Anterior cingulate cortex (tissue), 58 donors: ENCODE measurements at regions not wholly inside any gene's neighbourhood (a gene's known extent, or its start where the extent isn't known, plus 50 kb on each side); places are given as distances from the start of the nearest gene placed in this dataset.
"Not testable (repeated sequence)": the region's sequence is repeated elsewhere in the genome, so short reads cannot be mapped to it uniquely, and the experiment has no call there.

ENCODE experiments used
- DNase-seq, 58 donors: peaks; one replicate each; lab custom pipeline; 2025; lab: John Stamatoyannopoulos, UW

DNA sequence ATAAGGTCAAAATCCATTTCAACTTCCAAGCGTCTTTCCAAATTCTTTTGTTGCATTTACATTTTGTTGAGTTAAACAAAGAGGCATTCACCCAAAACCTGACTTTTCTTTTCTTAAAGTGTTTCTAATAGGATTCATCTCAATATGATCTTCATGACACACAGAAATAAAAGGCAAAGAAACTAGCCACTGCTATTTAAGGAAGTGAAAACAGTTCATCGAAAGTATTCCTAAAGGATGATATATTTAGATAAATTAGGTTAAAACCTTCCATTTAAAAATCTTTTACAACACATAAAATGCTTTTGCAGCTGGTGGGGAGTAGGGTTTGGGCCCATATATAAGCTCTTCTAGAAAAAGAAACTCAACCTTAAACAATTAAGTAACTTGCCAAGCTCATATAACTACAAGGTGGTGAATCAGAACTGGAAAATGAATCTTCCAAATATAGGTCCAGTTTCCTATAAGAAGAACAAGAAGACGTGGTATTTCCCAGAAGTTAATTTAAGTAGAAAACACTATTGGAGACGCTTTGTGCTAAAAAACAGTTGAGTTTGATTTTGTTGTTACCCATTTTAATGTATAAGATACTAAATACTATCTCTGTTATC is 336.0 kb upstream of the HNRNPA3 start:
- DNase-seq: no peak

DNA sequence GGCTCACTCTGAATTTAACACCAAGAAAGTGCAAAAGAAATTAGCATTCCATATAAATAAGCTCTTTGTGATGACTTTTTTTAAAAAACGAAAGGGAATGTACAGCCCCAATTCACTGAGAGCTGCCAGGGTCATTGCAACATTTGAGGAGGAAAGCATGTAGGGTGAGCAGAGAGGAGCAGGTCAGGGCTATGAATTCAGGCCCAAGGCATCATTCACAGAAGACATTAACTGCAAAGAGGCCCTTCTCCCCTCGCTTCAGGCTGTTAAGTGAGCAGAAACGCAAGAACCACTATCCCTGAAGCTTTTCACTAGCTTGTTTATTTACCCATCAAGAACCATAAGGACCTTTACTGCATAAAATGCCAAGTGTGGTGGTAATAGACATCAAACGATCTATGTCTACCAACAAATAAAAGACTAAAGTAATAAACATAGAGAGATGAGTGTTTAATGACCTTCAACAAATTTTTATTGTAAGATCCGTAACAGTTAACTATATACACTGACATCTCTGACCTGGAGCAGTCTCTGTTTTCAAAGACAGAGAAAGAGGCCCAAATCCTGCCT is 333.1 kb upstream of the HNRNPA3 start:
- DNase-seq: no peak

DNA sequence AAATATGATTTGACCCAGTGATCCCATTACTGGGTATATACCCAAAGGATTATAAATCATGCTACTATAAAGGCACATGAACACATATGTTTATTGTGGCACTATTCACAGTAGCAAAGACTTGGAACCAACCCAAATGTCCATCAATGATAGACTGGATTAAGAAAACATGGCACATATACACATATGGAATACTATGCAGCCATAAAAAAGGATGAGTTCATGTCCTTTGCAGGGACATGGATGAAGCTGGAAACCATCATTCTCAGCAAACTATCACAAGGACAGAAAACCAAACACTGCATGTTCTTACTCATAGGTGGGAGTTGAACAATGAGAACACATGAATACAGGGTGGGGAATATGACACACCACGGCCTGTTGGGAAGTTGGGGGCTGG is 330.5 kb upstream of the HNRNPA3 start:
- DNase-seq: not testable (repeated sequence)

DNA sequence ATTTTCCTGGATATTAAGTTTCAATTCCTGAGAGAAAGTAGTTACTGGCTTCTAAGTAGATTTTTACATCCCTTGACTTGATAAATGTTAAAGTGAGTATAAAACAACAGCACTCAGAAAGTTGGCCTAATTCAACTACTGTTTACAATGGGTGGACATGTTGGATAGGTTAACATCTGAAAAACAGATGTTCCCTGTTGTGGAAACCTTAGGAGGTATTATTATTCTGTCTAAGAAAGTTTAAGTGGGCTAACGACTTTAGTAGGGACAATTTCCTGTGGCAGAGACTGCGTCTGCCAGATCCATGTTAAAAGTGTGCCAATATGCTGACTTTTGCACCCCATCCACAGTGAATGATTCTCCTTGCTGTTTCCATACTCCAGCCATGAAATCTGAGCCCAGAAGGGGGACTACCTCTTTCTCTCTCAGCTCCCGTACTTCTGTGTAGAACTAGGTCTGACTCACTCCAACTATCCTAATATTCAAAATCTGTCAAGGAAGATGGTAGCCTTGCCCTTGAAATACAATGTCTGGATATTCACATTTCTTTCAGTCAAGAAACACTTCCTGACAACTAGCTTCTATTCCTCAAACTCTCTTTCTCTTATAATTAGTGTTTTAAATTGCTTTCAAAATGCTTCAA is 327.5 kb upstream of the HNRNPA3 start:
- DNase-seq: no peak

DNA sequence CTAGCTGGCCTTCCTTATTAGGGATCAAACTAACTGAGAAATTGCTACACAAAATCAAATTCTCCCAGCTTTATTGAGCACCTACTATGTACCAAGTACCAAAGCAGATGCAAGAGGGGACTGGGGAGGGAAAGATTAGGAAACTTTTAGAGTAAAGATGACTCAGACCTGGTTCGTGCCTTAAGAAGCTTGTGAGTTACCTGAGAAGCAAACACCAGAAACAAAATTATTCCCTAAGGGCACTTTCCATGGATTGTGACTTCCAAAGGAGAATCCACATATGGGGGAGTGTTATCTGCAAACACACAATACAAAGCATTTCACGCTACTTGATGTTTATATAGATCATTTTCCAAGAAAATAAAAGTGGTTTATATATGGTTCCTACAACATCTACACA is 326.9 kb upstream of the HNRNPA3 start:
- no peak for DNase-seq

DNA sequence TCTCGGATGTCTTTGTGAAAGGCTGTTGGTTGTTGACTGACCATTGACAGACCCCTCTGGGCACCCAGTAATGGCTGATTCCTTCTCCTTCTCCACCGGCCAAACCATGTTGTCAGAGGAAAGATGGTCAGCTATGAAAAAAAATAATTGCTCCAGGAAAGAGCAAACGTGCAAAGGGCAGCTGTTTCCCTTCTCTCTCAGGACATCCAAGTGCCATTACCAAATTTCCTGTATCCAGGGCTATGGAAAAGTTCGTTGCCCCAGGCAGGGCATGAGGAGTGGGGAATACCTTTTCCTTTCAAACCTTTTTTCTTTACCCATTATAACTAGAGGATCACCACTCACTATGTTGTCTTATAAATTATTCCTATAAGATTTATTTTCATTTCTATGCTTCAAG is 321.5 kb upstream of the HNRNPA3 start:
- DNase-seq: no peak

DNA sequence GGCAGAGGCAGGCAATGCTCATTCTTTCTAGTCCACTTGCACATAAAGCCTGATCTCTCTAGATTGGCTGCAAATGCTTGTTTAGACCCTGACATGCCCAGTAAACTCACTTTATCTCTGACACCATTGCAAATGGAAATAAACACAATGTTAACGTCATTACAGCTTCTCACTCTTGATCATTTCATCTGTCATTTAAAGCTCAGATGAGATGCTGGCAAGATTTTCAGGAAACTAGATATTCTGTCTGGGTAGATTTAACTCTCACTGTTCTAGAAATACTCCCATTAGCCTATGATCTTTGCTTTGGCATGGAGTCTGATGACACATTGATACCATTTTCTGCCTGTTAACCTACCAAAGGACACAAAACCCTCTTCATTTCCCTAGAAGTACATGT is 320.7 kb upstream of the HNRNPA3 start:
- DNase-seq: no peak

DNA sequence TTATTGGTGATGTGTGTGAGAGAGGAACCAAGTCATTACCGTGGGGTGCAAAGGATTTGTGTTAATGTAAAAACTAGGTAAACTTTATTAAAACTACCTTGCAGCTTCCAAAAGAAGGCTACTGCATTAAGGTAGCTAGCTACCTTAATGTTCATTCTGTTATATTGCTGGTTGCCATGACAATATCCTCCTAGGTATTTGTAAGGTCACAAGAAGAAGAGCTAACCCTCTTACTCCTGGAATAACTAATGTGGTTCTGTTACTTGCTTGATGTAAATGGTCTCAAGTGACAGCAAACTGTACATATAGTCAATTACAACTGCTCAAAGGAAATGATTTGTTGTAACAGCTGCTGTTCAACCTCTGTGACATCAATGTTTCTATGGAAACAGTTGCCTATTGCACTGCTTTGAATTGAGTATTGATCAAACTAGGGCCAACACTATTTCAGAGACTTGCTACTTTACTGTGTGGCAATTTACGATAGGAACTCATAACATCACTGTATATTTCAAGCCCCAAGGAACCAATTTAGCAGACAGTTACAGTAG is 319.8 kb upstream of the HNRNPA3 start:
- no peak for DNase-seq

DNA sequence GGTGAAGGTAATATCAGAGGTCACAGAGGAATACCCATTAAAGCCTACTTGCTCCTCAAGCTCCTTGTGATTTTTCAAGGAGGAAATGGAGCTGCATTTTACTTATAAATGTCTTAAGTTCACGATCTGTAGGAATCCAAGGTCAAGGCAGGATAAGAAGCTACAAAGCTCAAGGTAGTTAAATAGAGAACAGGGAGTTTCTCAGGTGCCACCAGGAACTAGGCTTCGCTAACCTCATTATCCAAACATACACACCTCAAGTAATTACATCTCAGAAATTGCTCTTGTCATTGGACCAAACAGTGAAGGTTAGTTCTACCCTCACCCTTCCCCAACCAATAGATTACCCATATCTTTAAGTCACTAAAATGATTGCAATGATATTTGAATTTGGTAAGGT is 317.4 kb upstream of the HNRNPA3 start:
- DNase-seq: no peak

DNA sequence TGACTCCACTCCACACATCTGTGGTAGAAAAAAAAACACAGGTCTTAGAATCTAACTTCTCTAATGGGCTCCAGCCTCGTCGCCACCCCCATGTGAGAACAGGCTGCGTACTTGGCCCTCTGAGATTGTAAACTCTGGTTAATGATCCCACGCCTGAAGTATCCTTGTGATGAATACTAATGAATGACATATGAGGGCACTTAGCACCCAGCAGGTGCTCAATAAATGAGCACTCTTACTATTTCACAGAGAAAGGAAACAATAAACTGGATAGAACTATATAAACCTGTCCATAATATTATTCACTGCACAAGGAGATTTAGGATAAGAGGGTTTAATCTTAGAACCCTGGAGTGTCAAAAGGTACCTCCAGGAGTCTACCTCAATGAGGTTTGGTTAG is 310.1 kb upstream of the HNRNPA3 start:
- no peak for DNase-seq

DNA sequence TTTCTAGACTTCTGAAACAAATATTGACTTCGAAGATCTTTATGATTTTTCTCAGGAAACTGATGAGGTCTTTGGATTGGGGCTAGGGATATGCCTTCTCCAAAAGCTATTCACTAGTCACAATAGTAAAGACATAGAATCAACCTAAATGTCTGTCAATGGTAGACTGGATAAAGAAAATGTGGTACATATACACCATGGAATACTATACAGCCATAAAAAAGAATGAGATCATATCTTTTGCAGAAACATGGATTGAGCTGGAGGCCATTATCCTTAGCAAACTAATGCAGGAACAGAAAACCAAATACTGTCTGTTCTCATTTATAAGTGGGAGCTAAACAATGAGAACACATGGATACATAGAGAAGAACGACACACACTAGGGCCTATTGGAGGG is 308.5 kb upstream of the HNRNPA3 start:
- DNase-seq: not testable (repeated sequence)

DNA sequence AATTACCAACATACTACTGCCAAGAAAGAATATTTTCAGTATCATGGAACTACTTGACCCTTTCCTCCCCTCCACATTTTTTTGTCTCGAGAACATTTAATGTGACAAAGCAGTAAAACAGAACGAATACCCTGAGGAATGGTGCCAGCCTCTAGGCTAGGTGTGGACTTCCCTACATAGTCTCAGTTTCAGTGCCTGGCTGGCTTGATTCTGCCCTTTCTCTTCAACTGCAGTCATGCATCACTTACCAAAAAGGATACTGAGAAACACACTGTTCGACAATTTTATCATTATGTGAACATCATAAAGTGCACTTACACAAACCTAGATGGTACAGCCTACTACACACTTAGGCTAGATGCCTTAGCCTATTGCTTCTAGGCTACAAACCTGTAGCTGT is 305.3 kb upstream of the HNRNPA3 start:
- DNase-seq: no peak

DNA sequence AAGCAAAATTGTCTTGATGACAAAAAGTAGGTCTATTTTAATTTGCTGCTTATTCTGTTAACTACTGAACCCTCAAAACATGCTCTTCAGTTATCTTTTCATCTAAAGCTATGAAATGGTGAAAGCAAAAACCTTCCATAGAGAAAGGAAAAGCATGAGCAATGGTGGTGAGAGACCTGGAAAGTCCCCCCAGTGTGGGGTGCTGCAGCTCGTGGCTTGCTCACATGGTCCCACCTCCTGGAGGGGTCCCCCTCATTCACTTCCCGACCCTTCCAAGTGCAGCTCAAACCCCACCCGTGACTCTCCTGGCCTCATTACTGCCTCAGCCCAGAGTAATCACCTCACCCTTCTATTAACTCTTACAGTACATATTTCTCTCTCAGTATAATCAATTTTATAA is 301.8 kb upstream of the HNRNPA3 start:
- no peak for DNase-seq

DNA sequence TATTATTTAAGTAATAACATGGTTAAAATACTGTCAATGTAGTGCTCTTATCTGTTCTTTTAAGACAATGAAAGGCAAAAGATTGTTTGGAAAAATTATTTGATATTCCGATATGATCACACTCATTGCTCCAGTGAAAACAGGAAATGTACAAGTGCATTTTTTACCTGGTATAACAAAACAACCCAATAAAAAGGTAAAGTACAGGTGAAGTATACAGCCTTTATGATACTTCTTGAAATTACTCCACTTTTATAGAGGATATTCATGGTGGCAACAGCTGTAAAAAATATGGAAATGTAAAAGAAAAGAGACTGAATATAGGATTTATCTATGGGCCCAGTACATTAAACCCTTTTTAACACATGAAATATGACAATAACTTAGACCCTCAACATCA is 298.6 kb upstream of the HNRNPA3 start:
- no peak for DNase-seq

DNA sequence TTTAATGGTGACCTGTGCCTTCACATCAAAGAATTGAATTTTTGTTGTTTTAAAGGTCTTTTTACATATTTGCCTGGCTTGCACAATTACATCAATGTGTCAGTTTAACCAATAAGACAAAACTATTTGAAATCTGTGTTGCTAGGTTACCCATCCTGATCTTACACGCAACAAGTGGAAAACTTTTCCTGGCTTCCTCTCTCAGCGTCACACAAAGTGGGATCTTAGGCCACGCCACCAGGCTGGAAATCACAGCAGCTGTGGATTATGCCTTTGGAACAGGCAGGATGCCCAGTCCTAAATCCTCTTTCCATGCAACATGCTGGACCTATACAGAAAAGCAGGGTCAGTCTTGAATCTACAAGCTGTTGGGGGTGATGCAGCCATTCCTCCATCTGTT is 298.2 kb upstream of the HNRNPA3 start:
- DNase-seq: no peak

DNA sequence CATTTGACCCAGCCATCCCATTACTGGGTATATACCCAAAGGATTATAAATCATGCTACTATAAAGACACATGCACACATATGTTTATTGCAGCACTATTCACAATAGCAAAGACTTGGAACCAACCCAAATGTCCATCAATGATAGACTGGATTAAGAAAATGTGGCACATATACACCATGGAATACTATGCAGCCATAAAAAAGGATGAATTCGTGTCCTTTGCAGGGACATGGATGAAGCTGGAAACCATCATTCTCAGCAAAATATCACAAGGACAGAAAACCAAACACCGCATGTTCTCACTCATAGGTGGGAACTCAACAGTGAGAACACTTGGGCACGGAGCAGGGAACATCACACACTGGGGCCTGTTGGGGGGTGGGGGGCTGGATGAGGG is 290.0 kb upstream of the HNRNPA3 start:
- not testable (repeated sequence) for DNase-seq

DNA sequence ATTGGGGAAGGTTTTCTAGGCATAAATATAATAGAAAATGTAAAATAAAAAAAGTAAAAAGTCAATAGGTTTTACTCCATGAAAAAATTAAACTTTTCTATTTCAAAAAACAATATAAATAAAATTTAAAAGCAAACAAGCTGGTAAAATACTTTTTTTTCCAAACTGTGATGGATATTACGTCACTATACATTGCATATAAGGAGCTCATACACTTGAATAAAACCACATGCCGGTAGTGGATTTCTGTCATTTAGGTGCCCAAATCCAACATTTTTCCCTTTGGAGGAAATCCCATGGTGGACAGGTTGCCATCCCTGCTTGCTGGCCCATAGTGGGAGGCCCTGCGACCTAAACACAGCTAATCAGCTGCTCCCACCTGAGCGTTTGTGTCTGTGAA is 289.4 kb upstream of the HNRNPA3 start:
- no peak for DNase-seq

DNA sequence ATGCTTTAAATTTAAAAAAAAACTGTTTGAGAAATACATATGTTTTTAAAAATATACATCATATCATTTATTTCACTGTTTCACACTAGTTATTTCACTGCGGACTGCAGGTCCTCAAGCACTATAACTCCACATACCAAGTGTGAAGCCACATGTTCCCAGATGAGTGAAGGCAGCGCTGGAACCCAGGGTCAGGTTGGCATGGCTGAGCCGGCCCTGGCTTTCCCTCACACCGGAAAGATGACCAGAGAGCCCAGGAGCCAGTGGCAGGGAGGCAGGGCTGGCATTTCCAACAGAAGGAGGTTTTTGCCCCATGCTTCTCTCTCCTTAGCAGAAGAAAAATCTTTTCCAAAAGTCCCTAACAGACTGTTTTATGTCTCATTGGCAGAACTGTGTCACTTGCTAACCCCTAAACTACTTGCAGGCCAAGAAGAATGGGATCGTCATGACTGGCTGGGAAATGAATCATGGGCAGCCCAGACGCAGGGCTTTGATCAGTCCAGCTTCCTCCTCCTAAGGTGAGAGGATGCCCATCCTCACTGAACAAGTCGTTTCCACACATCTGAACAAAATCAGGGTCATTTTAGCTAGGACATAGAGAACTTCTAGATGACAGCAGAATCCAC is 287.6 kb upstream of the HNRNPA3 start:
- no peak for DNase-seq

DNA sequence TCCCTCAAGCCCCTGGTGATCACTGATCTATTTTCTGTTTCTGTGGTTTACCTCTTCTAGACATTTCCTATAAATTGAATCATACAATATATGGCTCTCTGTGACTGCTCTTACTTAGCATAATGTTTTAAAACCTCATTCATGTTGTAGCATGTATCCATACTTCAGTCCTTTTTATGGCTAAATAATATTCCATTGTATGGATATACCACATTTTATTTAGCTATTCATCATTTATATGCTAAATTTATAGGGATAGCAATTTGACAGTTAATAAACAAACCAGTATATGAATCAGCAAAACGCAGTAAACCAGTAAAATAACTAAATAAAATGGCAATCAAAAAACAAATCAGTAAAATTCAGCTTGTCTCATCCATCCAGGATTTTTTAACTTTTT is 286.1 kb upstream of the HNRNPA3 start:
- no peak for DNase-seq

DNA sequence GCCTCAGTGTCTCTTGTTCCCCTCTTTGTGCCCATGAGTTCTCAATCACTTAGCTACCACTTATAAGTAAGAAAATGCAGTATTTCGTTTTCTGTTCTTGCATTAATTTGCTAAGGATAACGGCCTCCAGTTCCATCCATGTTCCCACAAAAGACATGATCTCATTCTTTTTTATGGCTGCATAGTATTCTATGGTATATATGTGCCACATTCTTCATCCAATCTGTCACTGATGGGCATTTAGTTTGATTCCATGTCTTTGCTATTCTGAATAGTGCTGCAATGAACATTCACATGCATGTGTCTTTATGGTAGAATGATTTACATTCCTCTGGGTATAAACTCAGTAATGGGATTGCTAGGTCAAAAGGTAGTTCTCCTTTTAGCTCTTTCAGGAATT is 283.2 kb upstream of the HNRNPA3 start:
- not testable (repeated sequence) for DNase-seq
